Stimulated activated naive CD4-positive, alpha-beta T cell (primary cell): ENCODE measurements at regions not wholly inside any gene's neighbourhood (a gene's known extent, or its start where the extent isn't known, plus 50 kb on each side); places are given as distances from the start of the nearest gene placed in this dataset.

Source experiments
- DNase-seq, 6 experiments: peaks; one replicate each; lab custom pipeline; 2025; lab: John Stamatoyannopoulos, UW

- no peak for DNase-seq
Observed at GRCh38 chr9:28207657-28208056, 634.4 kb upstream of the C9orf72 start.

GRCh38 chr9:28209130-28209529 is 635.8 kb upstream of the C9orf72 start:
- DNase-seq: no peak

- no peak for DNase-seq
Observed at GRCh38 chr9:28212979-28213378, 639.7 kb upstream of the C9orf72 start.

GRCh38 chr9:28215536-28216299 is 642.4 kb upstream of the C9orf72 start:
- DNase-seq: no peak

- no peak for DNase-seq
Observed at GRCh38 chr9:28232686-28233085, 659.4 kb upstream of the C9orf72 start.

- no peak for DNase-seq
Observed at GRCh38 chr9:28234133-28234893, 661.0 kb upstream of the C9orf72 start.

GRCh38 chr9:28234894-28235277 is 661.6 kb upstream of the C9orf72 start:
- no peak for DNase-seq

- DNase-seq: no peak
Observed at GRCh38 chr9:28249424-28249823, 676.1 kb upstream of the C9orf72 start.

GRCh38 chr9:28255174-28255573 is 681.9 kb upstream of the C9orf72 start:
- no peak for DNase-seq

- DNase-seq: no peak
Observed at GRCh38 chr9:28260330-28260729, 687.0 kb upstream of the C9orf72 start.

- DNase-seq: no peak
Observed at GRCh38 chr9:28264368-28264767, 691.1 kb upstream of the C9orf72 start.

- DNase-seq: no peak
Observed at GRCh38 chr9:28267351-28267750, 694.1 kb upstream of the C9orf72 start.

GRCh38 chr9:28270156-28270555 is 696.9 kb upstream of the C9orf72 start:
- no peak for DNase-seq

- no peak for DNase-seq
Observed at GRCh38 chr9:28272127-28272526, 698.8 kb upstream of the C9orf72 start.

- no peak for DNase-seq
Observed at GRCh38 chr9:28287455-28287854, 714.2 kb upstream of the C9orf72 start.

- DNase-seq: no peak
Observed at GRCh38 chr9:28289746-28290145, 716.5 kb upstream of the C9orf72 start.

- DNase-seq: no peak
Observed at GRCh38 chr9:28293369-28294090, 720.2 kb upstream of the C9orf72 start.

GRCh38 chr9:28301281-28301680 is 728.0 kb upstream of the C9orf72 start:
- DNase-seq: no peak

- DNase-seq: no peak
Observed at GRCh38 chr9:28317745-28318144, 744.5 kb upstream of the C9orf72 start.

GRCh38 chr9:28318515-28318914 is 745.2 kb upstream of the C9orf72 start:
- DNase-seq: no peak

- DNase-seq: no peak
Observed at GRCh38 chr9:28319981-28320380, 746.7 kb upstream of the C9orf72 start.

- DNase-seq: no peak
Observed at GRCh38 chr9:28320616-28321015, 747.3 kb upstream of the C9orf72 start.

- no peak for DNase-seq
Observed at GRCh38 chr9:28329323-28329722, 756.0 kb upstream of the C9orf72 start.
